PC-9 (cell line): ENCODE measurements at regions not wholly inside any gene's neighbourhood (a gene's known extent, or its start where the extent isn't known, plus 50 kb on each side); places are given as distances from the start of the nearest gene placed in this dataset.

ENCODE experiments used
- BruUV-seq: library from RNA; stranded (reverse); fragments of 400-500 nt; replicated peaks from 2 replicates; lab custom pipeline; 2021; lab: Mats Ljungman, UMichigan
- CTCF ChIA-PET: fragments of 300-600 bp; sonication (Branson Sonifier 250); formaldehyde crosslinking; loops from one replicate; lab custom pipeline; 2022; ENCODE audit warnings: antibody characterized with exemption; lab: Charles Lee
- POLR2A ChIA-PET: fragments of 300-600 bp; sonication (Branson Sonifier 250); formaldehyde crosslinking; loops from one replicate; lab custom pipeline; 2022; ENCODE audit warnings: antibody characterized with exemption; ENCODE audit not compliant: unreplicated experiment; lab: Charles Lee
- DNase-seq, 2 experiments: peaks; one replicate each; pipeline versions ENCODE4 v3.0.0 to v3.0.0-alpha.2; 2015 to 2022; ENCODE audit warnings: mixed read lengths in 1 of 2
- H2AFZ ChIP-seq: fragments of 200-600 bp; sonication (generic); 2 replicates; pipeline ENCODE4 v1.8.1; 2017; ENCODE audit warnings: antibody characterized with exemption
- H3F3A ChIP-seq: fragments of 200-600 bp; sonication (generic); 2 replicates; pipeline ENCODE4 v1.8.1; 2017; ENCODE audit warnings: antibody characterized with exemption, mild to moderate bottlenecking, low read depth; ENCODE audit not compliant: insufficient read depth
- H3K27ac ChIP-seq: fragments of 200-600 bp; sonication (generic); 2 replicates; pipeline ENCODE4 v1.6.1; 2016; ENCODE audit warnings: mixed run types
- H3K27me3 ChIP-seq: fragments of 200-600 bp; sonication (generic); 2 replicates; pipeline ENCODE4 v1.6.1; 2016; ENCODE audit warnings: low read depth, mixed run types; ENCODE audit not compliant: insufficient read depth
- H3K36me3 ChIP-seq: fragments of 200-600 bp; sonication (generic); 2 replicates; pipeline ENCODE4 v1.6.1; 2016; ENCODE audit warnings: low read depth, mixed run types
- H3K4me1 ChIP-seq: fragments of 200-600 bp; sonication (generic); replicated peaks from 2 replicates; pipeline ENCODE4 v1.6.1; 2016; ENCODE audit warnings: mixed run types; ENCODE audit not compliant: insufficient read depth
- H3K4me2 ChIP-seq: fragments of 200-600 bp; sonication (generic); 2 replicates; pipeline ENCODE4 v1.6.1; 2017; ENCODE audit warnings: mixed run types
- H3K4me3 ChIP-seq: fragments of 200-600 bp; sonication (generic); 2 replicates; pipeline ENCODE4 v1.6.1; 2016; ENCODE audit warnings: mixed run types
- H3K79me2 ChIP-seq: fragments of 200-600 bp; sonication (generic); 2 replicates; pipeline ENCODE4 v1.6.1; 2017; ENCODE audit warnings: low read depth, mixed run types
- H3K9me2 ChIP-seq: fragments of 200-600 bp; sonication (generic); 2 replicates; pipeline ENCODE4 v1.8.1; 2017; ENCODE audit warnings: mild to moderate bottlenecking; ENCODE audit not compliant: insufficient read depth
- H3K9me3 ChIP-seq: fragments of 200-600 bp; sonication (generic); 2 replicates; pipeline ENCODE4 v1.8.1; 2016; ENCODE audit warnings: low read depth; ENCODE audit not compliant: insufficient read depth
- H4K20me1 ChIP-seq: fragments of 200-600 bp; sonication (generic); 2 replicates; pipeline ENCODE4 v1.8.1; 2017; ENCODE audit not compliant: insufficient read depth
- CTCF ChIP-seq: fragments of 200-600 bp; sonication (generic); conservative IDR thresholded peaks from 2 replicates; pipeline ENCODE4 v1.6.1; 2017; ENCODE audit warnings: mixed run types, antibody characterized with exemption, mild to moderate bottlenecking, moderate library complexity
- EZH2 ChIP-seq: fragments of 200-600 bp; sonication (generic); IDR thresholded peaks from 2 replicates; pipeline ENCODE4 v1.8.0; 2017; ENCODE audit warnings: antibody characterized with exemption, low read depth
- intact Hi-C: fragments of 100-400 bp; cut with micrococcal nuclease; formaldehyde crosslinking; loops from one replicate; pipeline ENCODE4 v1.10.0; 2022; ENCODE audit not compliant: unreplicated experiment

GRCh38 chr2:120448436-120448835, 102.5 kb downstream of the INHBB start:
- no TSS peak for BruUV-seq
- ChIA-PET CTCF (interaction anchor here (0.7 kb wide), 1 partner anchor 56 kb away, joined by 3 read pairs; no protein-coding TSS in a partner anchor), POLR2A (no interaction called here)
- no peak overlapping the region for H2AFZ ChIP-seq
- H4K20me1 ChIP-seq: no peaks in the 10 kb centered on the region
- peaks cover 2% of the 10 kb centered on the region; the same call in 1 of the 2 replicates for H3K4me1 ChIP-seq
- H3K9me3 ChIP-seq: no peaks in the 10 kb centered on the region
- intact Hi-C loops: no loop called here
- no peak overlapping the region for H3K4me3 ChIP-seq
- H3K27me3 ChIP-seq: no peaks in the 10 kb centered on the region
- H3F3A ChIP-seq: no peaks in the 10 kb centered on the region
- no peaks in the 10 kb centered on the region for H3K36me3 ChIP-seq
- H3K79me2 ChIP-seq: no peaks in the 10 kb centered on the region
- no peak overlapping the region for H3K4me2 ChIP-seq
- H3K27ac ChIP-seq: no peak overlapping the region
- no peak for DNase-seq
- TF ChIP-seq CTCF (no peak), EZH2 (no peak)
- no peaks in the 10 kb centered on the region for H3K9me2 ChIP-seq

- CTCF ChIA-PET: no interaction called here
- no peaks in the 10 kb centered on the region for H3F3A ChIP-seq
These were observed 103.2 kb downstream of the INHBB start for GRCh38 chr2:120448961-120449810.

GRCh38 chr2:120450196-120450820, 104.4 kb downstream of the INHBB start:
- no peak overlapping the region for H3K4me3 ChIP-seq
- H4K20me1 ChIP-seq: no peaks in the 10 kb centered on the region
- POLR2A ChIA-PET: no interaction called here
- no peak overlapping the region for H2AFZ ChIP-seq
- no peak for DNase-seq
- no peak overlapping the region for H3K4me2 ChIP-seq
- intact Hi-C loops: no loop called here
- H3K27me3 ChIP-seq: no peaks in the 10 kb centered on the region
- CTCF ChIA-PET: no interaction called here
- H3K9me2 ChIP-seq: no peaks in the 10 kb centered on the region
- no peaks in the 10 kb centered on the region for H3K79me2 ChIP-seq
- no peak overlapping the region for H3K27ac ChIP-seq
- no TSS peak for BruUV-seq
- TF ChIP-seq EZH2 (no peak), CTCF (no peak)
- no peaks in the 10 kb centered on the region for H3K36me3 ChIP-seq
- H3F3A ChIP-seq: no peaks in the 10 kb centered on the region
- no peaks in the 10 kb centered on the region for H3K9me3 ChIP-seq
- H3K4me1 ChIP-seq: peaks cover 8% of the 10 kb centered on the region; the same call in 1 of the 2 replicates

More at GRCh38 chr2:120448961-120449810, 103.2 kb downstream of the INHBB start:
- H3K27ac ChIP-seq: no peak overlapping the region
- no peaks in the 10 kb centered on the region for H3K36me3 ChIP-seq
- POLR2A ChIA-PET: interaction anchor here (0.7 kb wide), 1 partner anchor 32 kb away, joined by 5 read pairs; no protein-coding TSS in a partner anchor
- TF ChIP-seq EZH2: no peak
- no peak for TF ChIP-seq CTCF
- BruUV-seq: no TSS peak
- H3K79me2 ChIP-seq: no peaks in the 10 kb centered on the region
- no peaks in the 10 kb centered on the region for H3K9me3 ChIP-seq
- H3K4me1 ChIP-seq: peaks cover 8% of the 10 kb centered on the region; the same call in 1 of the 2 replicates
- no peaks in the 10 kb centered on the region for H3K9me2 ChIP-seq
- no peaks in the 10 kb centered on the region for H3K27me3 ChIP-seq
- intact Hi-C loops: no loop called here
- no peak overlapping the region for H2AFZ ChIP-seq
- no peak for DNase-seq
- no peak overlapping the region for H3K4me2 ChIP-seq
- H3K4me3 ChIP-seq: no peak overlapping the region
- no peaks in the 10 kb centered on the region for H4K20me1 ChIP-seq
